ENCODE measurements at regions not wholly inside any gene's neighbourhood (a gene's known extent, or its start where the extent isn't known, plus 50 kb on each side); places are given as distances from the start of the nearest gene placed in this dataset.

DNA sequence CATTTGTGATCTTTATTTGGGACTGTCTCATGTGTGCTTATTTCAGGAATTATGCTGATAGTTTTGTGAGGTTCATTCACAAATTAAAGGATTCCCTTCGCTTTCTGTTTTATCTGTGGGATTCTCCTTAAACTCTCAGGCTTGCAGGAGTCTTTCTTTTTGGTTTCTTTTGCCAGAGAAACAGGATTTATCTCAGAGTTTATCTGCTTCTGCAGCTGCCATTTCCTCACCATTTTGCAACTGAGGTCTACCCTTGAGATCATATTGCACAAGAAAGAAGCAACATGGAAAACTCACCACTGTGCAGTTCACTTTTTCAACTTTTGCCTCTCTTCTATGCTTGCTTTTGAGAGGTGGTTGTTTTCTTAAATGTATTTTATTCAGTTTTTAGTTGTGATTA, 201.0 kb downstream of the PRL start:
- no peaks in the 10 kb centered on the region for H3F3A ChIP-seq (ENCODE audit: insufficient read depth)
- TF ChIP-seq EZH2 (IDR thresholded peaks at IDR 0.05; ENCODE audit: insufficient read depth, poor library complexity, severe bottlenecking) (no peak), EZH2phosphoT487 (IDR thresholded peaks at IDR 0.05; ENCODE audit: insufficient read depth, low read depth) (no peak)
- no peaks in the 10 kb centered on the region for H3K36me3 ChIP-seq (ENCODE audit: low read depth)
- H4K20me1 ChIP-seq (ENCODE audit: insufficient read depth), result no peaks in the 10 kb centered on the region
- no peak for DNase-seq
- no peak overlapping the region for H2AFZ ChIP-seq
- WGBS, 2 experiments (ENCODE audit: low coverage in 1 of 2, low lambda C conversion rate in 2 of 2, missing lambda C conversion rate in 2 of 2), result 81 to 85% methylated on average over 1 of the region's 1 CpG
- in situ Hi-C loops (cut with MboI), result no loop called here
- no peak overlapping the region for H3K4me3 ChIP-seq
- H3K79me2 ChIP-seq (ENCODE audit: insufficient read depth), result no peaks in the 10 kb centered on the region
- H3K27me3 ChIP-seq (replicated peaks; ENCODE audit: insufficient read depth), result no peaks in the 10 kb centered on the region
- H3K9me3 ChIP-seq (ENCODE audit: low read depth), result no peaks in the 10 kb centered on the region
- no peak overlapping the region for H3K4me2 ChIP-seq (ENCODE audit: unreplicated experiment)
- no peaks in the 10 kb centered on the region for H3K9me2 ChIP-seq (ENCODE audit: insufficient read depth)
- H3K27ac ChIP-seq, result no peak overlapping the region
- H3K4me1 ChIP-seq (ENCODE audit: insufficient read depth), result no peaks in the 10 kb centered on the region
- H3K9ac ChIP-seq, result no peak overlapping the region

DNA sequence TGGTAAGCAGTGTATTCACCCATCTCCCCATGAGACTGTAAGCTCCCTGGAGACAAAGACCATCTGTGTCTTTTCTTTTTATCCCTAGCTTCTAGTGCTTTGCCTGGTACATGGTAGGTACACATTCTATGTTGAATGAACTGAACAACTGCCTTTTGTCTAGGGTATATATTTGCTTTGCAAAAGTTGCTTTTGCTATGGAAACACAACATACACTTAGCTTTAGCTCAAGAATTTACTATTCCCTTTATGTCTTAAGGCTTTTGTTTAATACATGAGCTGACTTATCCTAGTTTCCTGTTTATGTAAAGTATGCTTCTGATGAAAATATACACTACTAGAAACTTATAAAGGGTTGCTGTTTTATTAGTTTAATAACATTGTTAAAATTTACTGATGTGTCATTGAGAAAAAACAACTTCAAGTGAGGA, 198.2 kb downstream of the PRL start:
- H3K27ac ChIP-seq, result no peak overlapping the region
- no peak for TF ChIP-seq EZH2phosphoT487 (IDR thresholded peaks at IDR 0.05; ENCODE audit: insufficient read depth, low read depth)
- H3K79me2 ChIP-seq (ENCODE audit: insufficient read depth), result no peaks in the 10 kb centered on the region
- no peak for DNase-seq
- H3K4me1 ChIP-seq (ENCODE audit: insufficient read depth), result no peaks in the 10 kb centered on the region
- in situ Hi-C loops (cut with MboI), result no loop called here
- H4K20me1 ChIP-seq (ENCODE audit: insufficient read depth), result no peaks in the 10 kb centered on the region
- no peaks in the 10 kb centered on the region for H3K9me3 ChIP-seq (ENCODE audit: low read depth)
- no peak overlapping the region for H3K4me3 ChIP-seq
- H3K9me2 ChIP-seq (ENCODE audit: insufficient read depth), result no peaks in the 10 kb centered on the region
- H2AFZ ChIP-seq, result no peak overlapping the region
- H3F3A ChIP-seq (ENCODE audit: insufficient read depth), result no peaks in the 10 kb centered on the region
- H3K36me3 ChIP-seq (ENCODE audit: low read depth), result no peaks in the 10 kb centered on the region
- no peak overlapping the region for H3K4me2 ChIP-seq (ENCODE audit: unreplicated experiment)
- no peak overlapping the region for H3K9ac ChIP-seq
- no peaks in the 10 kb centered on the region for H3K27me3 ChIP-seq (replicated peaks; ENCODE audit: insufficient read depth)

DNA sequence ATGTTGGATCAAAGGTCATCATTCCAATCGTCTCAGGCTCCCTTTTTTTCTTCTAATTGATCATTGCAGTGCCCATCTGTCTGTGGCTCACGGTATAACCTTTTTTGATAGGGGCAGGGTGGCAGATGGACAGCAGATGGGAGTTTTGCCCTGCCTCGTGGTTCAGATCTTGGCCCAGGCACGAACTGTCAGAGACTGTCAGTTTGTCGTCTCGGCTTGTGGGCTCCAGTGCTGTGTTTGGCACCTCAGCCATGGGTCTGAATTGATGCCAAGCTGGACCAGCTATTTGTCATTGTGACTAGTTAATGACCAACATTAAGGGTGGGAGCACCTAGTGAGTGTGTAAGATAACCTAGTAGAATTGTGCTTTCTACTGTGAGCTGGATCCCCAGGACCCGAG, 197.6 kb downstream of the PRL start:
- H3K9me2 ChIP-seq (ENCODE audit: insufficient read depth), result no peaks in the 10 kb centered on the region
- no peak overlapping the region for H3K4me3 ChIP-seq
- no peaks in the 10 kb centered on the region for H3K36me3 ChIP-seq (ENCODE audit: low read depth)
- H3K4me1 ChIP-seq (ENCODE audit: insufficient read depth), result no peaks in the 10 kb centered on the region
- H3K27ac ChIP-seq, result no peak overlapping the region
- no peaks in the 10 kb centered on the region for H4K20me1 ChIP-seq (ENCODE audit: insufficient read depth)
- H3K9me3 ChIP-seq (ENCODE audit: low read depth), result no peaks in the 10 kb centered on the region
- H2AFZ ChIP-seq, result no peak overlapping the region
- TF ChIP-seq EZH2 (IDR thresholded peaks at IDR 0.05; ENCODE audit: insufficient read depth, poor library complexity, severe bottlenecking), result no peak
- no peak for TF ChIP-seq EZH2phosphoT487 (IDR thresholded peaks at IDR 0.05; ENCODE audit: insufficient read depth, low read depth)
- H3K9ac ChIP-seq, result no peak overlapping the region
- in situ Hi-C loops (cut with MboI), result no loop called here
- no peaks in the 10 kb centered on the region for H3K79me2 ChIP-seq (ENCODE audit: insufficient read depth)
- 56 to 58% methylated on average over 7 of the region's 7 CpGs for WGBS, 2 experiments (ENCODE audit: low coverage in 1 of 2, low lambda C conversion rate in 2 of 2, missing lambda C conversion rate in 2 of 2)
- no peaks in the 10 kb centered on the region for H3F3A ChIP-seq (ENCODE audit: insufficient read depth)
- H3K4me2 ChIP-seq (ENCODE audit: unreplicated experiment), result no peak overlapping the region
- no peaks in the 10 kb centered on the region for H3K27me3 ChIP-seq (replicated peaks; ENCODE audit: insufficient read depth)
- no peak for DNase-seq

DNA sequence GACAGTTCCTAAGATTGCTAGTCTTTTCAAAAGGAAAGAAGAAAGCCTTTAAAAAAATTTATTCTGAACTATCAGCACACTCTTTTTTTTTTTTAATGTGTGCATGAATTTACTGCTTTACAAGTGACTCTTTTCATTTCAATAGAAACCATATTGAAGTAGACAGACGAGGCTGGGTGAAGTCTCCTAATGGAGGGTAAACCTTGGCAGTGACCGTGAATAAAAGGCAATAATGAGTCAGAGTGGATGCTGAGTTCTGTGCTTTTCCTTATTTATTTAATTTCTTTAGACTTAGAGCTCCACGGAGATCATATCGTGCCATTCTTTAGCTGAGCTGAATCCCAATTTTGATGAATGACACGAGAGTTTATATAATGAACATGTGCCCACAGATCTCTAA, 196.9 kb downstream of the PRL start:
- no peak overlapping the region for H3K27ac ChIP-seq
- H3K4me3 ChIP-seq, result no peak overlapping the region
- no peak overlapping the region for H2AFZ ChIP-seq
- no peaks in the 10 kb centered on the region for H3K27me3 ChIP-seq (replicated peaks; ENCODE audit: insufficient read depth)
- WGBS, 2 experiments (ENCODE audit: low coverage in 1 of 2, low lambda C conversion rate in 2 of 2, missing lambda C conversion rate in 2 of 2), result 44 to 49% methylated on average over 5 of the region's 5 CpGs
- H3K4me2 ChIP-seq (ENCODE audit: unreplicated experiment), result no peak overlapping the region
- H3K9ac ChIP-seq, result no peak overlapping the region
- H3K79me2 ChIP-seq (ENCODE audit: insufficient read depth), result no peaks in the 10 kb centered on the region
- no peaks in the 10 kb centered on the region for H3K9me2 ChIP-seq (ENCODE audit: insufficient read depth)
- no peaks in the 10 kb centered on the region for H3K4me1 ChIP-seq (ENCODE audit: insufficient read depth)
- no peaks in the 10 kb centered on the region for H3K36me3 ChIP-seq (ENCODE audit: low read depth)
- H4K20me1 ChIP-seq (ENCODE audit: insufficient read depth), result no peaks in the 10 kb centered on the region
- DNase-seq, result no peak
- no peaks in the 10 kb centered on the region for H3K9me3 ChIP-seq (ENCODE audit: low read depth)
- no peaks in the 10 kb centered on the region for H3F3A ChIP-seq (ENCODE audit: insufficient read depth)
- TF ChIP-seq EZH2 (IDR thresholded peaks at IDR 0.05; ENCODE audit: insufficient read depth, poor library complexity, severe bottlenecking) (no peak), EZH2phosphoT487 (IDR thresholded peaks at IDR 0.05; ENCODE audit: insufficient read depth, low read depth) (no peak)
- in situ Hi-C loops (cut with MboI), result no loop called here

DNA sequence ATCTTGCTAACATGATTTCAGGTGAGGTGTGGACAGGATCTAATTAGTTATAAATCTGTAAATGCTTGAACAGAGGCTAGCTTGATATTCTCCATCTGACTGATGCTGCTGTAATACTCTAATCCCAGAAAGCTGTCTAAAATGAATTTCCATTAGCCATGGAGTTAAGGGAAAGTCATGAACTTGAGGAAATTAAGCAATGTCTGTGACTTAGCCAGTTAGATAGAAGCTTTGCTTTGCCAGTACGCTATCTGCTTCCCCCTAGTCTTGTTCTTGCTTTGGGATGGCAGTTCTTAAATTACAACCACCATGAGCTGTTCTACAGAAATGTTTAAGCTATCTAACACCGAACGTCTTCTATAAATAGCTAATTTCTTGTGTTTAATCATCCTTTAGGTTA, 195.7 kb downstream of the PRL start:
- DNase-seq, result no peak
- Histone ChIP-seq H3K36me3 (ENCODE audit: low read depth) (no peaks in the 10 kb centered on the region), H3K27me3 (replicated peaks; ENCODE audit: insufficient read depth) (no peaks in the 10 kb centered on the region), H3K9me3 (ENCODE audit: low read depth) (no peaks in the 10 kb centered on the region), H3K9ac (no peak overlapping the region), H3K9me2 (ENCODE audit: insufficient read depth) (no peaks in the 10 kb centered on the region; the same call in 1 of the 2 replicates), H3K4me3 (no peak overlapping the region), H3K4me1 (ENCODE audit: insufficient read depth) (no peaks in the 10 kb centered on the region), H2AFZ (no peak overlapping the region), H3F3A (ENCODE audit: insufficient read depth) (no peaks in the 10 kb centered on the region), H3K79me2 (ENCODE audit: insufficient read depth) (no peaks in the 10 kb centered on the region), H4K20me1 (ENCODE audit: insufficient read depth) (no peaks in the 10 kb centered on the region), H3K4me2 (ENCODE audit: unreplicated experiment) (no peak overlapping the region), H3K27ac (no peak overlapping the region)
- TF ChIP-seq EZH2phosphoT487 (IDR thresholded peaks at IDR 0.05; ENCODE audit: insufficient read depth, low read depth), result no peak
- TF ChIP-seq EZH2 (IDR thresholded peaks at IDR 0.05; ENCODE audit: insufficient read depth, poor library complexity, severe bottlenecking), result no peak
- in situ Hi-C loops (cut with MboI), result no loop called here
- WGBS, 2 experiments (ENCODE audit: low coverage in 1 of 2, low lambda C conversion rate in 2 of 2, missing lambda C conversion rate in 2 of 2), result 89 to 95% methylated on average over 3 of the region's 3 CpGs
